ENCODE measurements at regions not wholly inside any gene's neighbourhood (a gene's known extent, or its start where the extent isn't known, plus 50 kb on each side); places are given as distances from the start of the nearest gene placed in this dataset.
"Not testable (repeated sequence)": the region's sequence is repeated elsewhere in the genome, so short reads cannot be mapped to it uniquely, and the experiment has no call there.

DNA sequence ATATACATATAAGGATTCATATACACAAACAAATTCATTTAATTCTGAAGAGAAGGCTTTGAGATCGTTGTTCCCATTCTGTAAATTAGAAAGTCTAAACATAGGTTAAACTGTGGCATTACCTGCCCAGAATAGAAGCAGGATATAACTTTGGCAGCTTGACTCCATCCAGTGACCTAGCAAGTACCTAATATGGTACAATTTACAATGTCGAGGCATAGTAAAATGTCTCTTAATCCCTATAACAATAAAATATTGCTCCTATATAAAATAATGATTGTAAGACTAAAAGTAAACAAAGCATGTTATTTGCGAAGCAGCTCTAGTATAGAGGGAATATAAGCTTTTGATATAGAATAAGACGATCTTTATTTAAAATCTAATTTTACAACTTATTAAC is 756.0 kb downstream of the LUZP2 start:
- Histone ChIP-seq H3K27ac (no peak overlapping the region), H3K4me1 (no peaks in the 10 kb centered on the region), H3K9me3 (no peaks in the 10 kb centered on the region), H3K4me3 (no peak overlapping the region), H3K36me3 (no peaks in the 10 kb centered on the region), H3K27me3 (no peaks in the 10 kb centered on the region)
- intact Hi-C loops (cut with DNase I; ENCODE audit: low total_unique reads) = no loop called here
- DNase-seq = no peak
- TF ChIP-seq, protein P1, sequence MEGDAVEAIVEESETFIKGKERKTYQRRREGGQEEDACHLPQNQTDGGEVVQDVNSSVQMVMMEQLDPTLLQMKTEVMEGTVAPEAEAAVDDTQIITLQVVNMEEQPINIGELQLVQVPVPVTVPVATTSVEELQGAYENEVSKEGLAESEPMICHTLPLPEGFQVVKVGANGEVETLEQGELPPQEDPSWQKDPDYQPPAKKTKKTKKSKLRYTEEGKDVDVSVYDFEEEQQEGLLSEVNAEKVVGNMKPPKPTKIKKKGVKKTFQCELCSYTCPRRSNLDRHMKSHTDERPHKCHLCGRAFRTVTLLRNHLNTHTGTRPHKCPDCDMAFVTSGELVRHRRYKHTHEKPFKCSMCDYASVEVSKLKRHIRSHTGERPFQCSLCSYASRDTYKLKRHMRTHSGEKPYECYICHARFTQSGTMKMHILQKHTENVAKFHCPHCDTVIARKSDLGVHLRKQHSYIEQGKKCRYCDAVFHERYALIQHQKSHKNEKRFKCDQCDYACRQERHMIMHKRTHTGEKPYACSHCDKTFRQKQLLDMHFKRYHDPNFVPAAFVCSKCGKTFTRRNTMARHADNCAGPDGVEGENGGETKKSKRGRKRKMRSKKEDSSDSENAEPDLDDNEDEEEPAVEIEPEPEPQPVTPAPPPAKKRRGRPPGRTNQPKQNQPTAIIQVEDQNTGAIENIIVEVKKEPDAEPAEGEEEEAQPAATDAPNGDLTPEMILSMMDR (IDR thresholded peaks at IDR 0.05) = no peak
- no peak for TF ChIP-seq POLR2A (IDR thresholded peaks at IDR 0.05)

DNA sequence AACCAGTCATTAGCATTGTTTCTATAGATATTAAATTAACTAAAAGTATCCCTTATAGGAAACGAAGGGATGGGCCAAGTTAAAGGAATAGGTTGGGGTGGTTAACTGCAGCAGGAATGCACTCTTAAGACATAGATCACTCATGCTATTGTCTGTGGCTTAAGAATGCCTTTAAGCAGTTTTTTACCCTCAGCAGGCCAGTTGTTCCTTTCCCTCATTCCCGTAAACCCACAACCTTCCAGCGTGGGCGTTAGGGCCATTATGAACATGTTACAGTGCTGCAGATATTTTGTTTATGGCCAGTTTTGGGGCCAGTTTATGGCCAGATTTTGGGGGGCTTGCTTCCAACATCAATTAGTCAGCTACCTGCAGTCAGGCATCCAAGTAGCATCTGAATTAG is 767.0 kb downstream of the LUZP2 start:
- H3K27me3 ChIP-seq; H3K4me3 ChIP-seq; intact Hi-C loops (cut with DNase I; ENCODE audit: low total_unique reads); H3K9me3 ChIP-seq; DNase-seq; H3K27ac ChIP-seq; H3K4me1 ChIP-seq; H3K36me3 ChIP-seq: not testable (repeated sequence)

DNA sequence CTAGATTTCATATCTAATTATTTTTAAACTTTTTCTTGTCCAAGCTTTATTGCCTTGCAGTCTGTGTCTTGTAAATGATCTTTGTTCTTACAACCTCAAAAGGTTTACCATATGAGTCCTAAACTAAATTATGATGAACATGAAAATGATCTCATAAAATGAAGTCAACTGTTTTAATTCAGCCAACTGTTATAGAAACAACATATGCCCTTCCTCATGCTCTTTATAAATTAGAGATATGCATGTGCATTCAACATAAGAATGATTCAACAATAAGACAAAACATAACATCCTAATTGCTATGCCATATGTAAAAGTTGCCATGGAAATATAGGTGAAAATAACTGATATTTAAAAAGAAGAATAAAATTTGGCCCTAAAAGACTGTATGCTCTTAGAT is 774.4 kb downstream of the LUZP2 start:
- intact Hi-C loops (cut with DNase I; ENCODE audit: low total_unique reads) = no loop called here
- Histone ChIP-seq H3K27me3 (no peaks in the 10 kb centered on the region), H3K4me3 (no peak overlapping the region), H3K4me1 (no peaks in the 10 kb centered on the region), H3K9me3 (no peaks in the 10 kb centered on the region), H3K27ac (no peak overlapping the region), H3K36me3 (no peaks in the 10 kb centered on the region)
- no peak for TF ChIP-seq POLR2A (IDR thresholded peaks at IDR 0.05)
- TF ChIP-seq, protein P1 (IDR thresholded peaks at IDR 0.05) = no peak
- DNase-seq = no peak

DNA sequence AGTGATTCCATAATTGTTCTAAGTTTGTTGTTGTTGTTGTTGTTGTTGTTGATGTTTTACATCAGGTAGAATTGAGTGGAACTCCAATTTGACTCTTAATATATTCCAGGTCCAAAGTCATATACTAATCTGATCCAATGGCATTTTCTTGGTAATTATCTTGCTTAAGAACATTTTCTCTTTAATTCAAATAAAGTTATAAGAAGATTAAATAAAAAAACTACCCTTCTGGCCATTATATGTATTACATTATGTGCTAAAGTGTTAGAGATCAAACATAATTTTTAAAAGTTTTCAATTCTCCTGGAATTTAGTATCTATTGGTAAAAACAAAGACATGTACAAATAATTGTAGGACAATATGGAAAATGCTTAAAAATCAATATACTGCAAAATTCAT is 775.4 kb downstream of the LUZP2 start:
- DNase-seq = no peak
- TF ChIP-seq, protein P1 (IDR thresholded peaks at IDR 0.05) = no peak
- TF ChIP-seq POLR2A (IDR thresholded peaks at IDR 0.05) = no peak
- Histone ChIP-seq H3K27ac (no peak overlapping the region), H3K27me3 (no peaks in the 10 kb centered on the region), H3K4me3 (no peak overlapping the region), H3K36me3 (no peaks in the 10 kb centered on the region), H3K9me3 (no peaks in the 10 kb centered on the region), H3K4me1 (no peaks in the 10 kb centered on the region)
- intact Hi-C loops (cut with DNase I; ENCODE audit: low total_unique reads) = no loop called here

DNA sequence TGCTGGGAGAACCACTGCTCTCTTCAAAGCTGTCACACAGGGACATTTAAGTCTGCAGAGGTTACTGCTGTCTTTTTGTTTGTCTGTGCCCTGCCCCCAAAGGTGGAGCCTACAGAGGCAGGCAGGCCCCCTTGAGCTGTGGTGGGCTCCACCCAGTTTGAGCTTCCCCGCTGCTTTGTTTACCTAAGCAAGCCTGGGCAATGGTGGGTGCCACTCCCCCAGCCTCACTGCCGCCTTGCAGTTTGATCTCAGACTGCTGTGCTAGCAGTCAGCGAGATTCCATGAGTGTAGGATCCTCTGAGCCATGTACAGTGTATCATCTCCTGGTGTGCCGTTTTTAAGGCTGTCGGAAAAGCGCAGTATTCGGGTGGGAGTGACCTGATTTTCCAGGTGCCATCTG is 784.0 kb downstream of the LUZP2 start:
- H3K9me3 ChIP-seq; H3K36me3 ChIP-seq; H3K27ac ChIP-seq; H3K27me3 ChIP-seq; intact Hi-C loops (cut with DNase I; ENCODE audit: low total_unique reads); H3K4me3 ChIP-seq; H3K4me1 ChIP-seq; DNase-seq: not testable (repeated sequence)

DNA sequence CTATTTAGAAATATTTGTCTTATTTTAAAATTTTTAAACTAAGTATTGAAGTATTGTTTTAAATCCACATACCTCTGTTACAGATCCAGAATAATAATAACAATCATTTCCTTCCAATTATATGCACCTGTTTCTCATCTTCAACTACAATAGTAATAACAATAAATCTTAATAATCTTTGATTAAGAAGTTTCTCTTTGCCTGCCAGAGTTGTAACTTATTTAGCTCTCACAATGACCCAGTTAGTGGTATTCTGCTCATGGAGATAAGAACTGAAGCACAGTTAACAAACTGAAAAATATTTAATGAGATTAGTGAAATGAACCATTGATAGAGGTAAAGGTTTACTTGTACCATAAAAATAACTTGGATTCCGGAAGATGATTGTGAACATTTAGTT is 796.3 kb downstream of the LUZP2 start:
- Histone ChIP-seq H3K27ac (no peak overlapping the region), H3K9me3 (no peaks in the 10 kb centered on the region), H3K27me3 (no peaks in the 10 kb centered on the region), H3K4me3 (no peak overlapping the region), H3K36me3 (no peaks in the 10 kb centered on the region), H3K4me1 (no peaks in the 10 kb centered on the region)
- no peak for DNase-seq
- intact Hi-C loops (cut with DNase I; ENCODE audit: low total_unique reads) = no loop called here
- TF ChIP-seq POLR2A (IDR thresholded peaks at IDR 0.05) = no peak
- TF ChIP-seq, protein P1 (IDR thresholded peaks at IDR 0.05) = no peak
